Astrocyte of the cerebellum (primary cell): ENCODE measurements at regions not wholly inside any gene's neighbourhood (a gene's known extent, or its start where the extent isn't known, plus 50 kb on each side); places are given as distances from the start of the nearest gene placed in this dataset.

Source experiments
- DNase-seq: peaks from one replicate; pipeline ENCODE4 v3.0.0-alpha.2; 2011; ENCODE audit warnings: low read depth
- H3K4me3 ChIP-seq: 2 replicates; pipeline ENCODE4 v1.5.1; 2011; ENCODE audit warnings: mild to moderate bottlenecking, low read depth, low read length, moderate library complexity
- in situ Hi-C: cut with HindIII; loops from 2 replicates; pipeline ENCODE4 v1.10.0; 2017; ENCODE audit warnings: low sequenced_read_pairs
- TF ChIP-seq, protein P1 (sequence below): IDR thresholded peaks from 2 replicates; pipeline ENCODE4 v1.5.1; 2012; ENCODE audit warnings: low read length, low read depth, moderate library complexity, mild to moderate bottlenecking; ENCODE audit errors: missing control alignments

DNA sequence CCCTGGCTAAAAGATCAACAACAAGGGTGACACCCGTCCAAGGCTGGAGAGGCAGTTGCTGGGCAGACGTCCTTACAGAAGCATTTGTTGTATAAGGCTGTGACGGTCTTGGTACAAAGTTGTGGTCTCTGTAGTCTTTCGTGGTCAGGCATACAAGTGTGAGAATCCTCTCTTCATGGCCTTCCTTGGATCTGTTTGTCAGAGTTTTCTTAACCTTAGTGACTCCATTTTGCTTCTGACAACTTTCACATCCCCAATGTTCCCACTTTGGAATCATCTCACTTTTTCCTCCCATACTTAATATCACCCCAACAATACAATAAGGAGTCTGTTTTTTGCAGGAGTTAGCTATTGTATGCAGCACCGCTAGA is 72.7 kb upstream of the ZCCHC2 start:
- in situ Hi-C loops: no loop called here
- no peak overlapping the region for H3K4me3 ChIP-seq
- TF ChIP-seq, protein P1, sequence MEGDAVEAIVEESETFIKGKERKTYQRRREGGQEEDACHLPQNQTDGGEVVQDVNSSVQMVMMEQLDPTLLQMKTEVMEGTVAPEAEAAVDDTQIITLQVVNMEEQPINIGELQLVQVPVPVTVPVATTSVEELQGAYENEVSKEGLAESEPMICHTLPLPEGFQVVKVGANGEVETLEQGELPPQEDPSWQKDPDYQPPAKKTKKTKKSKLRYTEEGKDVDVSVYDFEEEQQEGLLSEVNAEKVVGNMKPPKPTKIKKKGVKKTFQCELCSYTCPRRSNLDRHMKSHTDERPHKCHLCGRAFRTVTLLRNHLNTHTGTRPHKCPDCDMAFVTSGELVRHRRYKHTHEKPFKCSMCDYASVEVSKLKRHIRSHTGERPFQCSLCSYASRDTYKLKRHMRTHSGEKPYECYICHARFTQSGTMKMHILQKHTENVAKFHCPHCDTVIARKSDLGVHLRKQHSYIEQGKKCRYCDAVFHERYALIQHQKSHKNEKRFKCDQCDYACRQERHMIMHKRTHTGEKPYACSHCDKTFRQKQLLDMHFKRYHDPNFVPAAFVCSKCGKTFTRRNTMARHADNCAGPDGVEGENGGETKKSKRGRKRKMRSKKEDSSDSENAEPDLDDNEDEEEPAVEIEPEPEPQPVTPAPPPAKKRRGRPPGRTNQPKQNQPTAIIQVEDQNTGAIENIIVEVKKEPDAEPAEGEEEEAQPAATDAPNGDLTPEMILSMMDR: no peak
- DNase-seq: no peak

DNA sequence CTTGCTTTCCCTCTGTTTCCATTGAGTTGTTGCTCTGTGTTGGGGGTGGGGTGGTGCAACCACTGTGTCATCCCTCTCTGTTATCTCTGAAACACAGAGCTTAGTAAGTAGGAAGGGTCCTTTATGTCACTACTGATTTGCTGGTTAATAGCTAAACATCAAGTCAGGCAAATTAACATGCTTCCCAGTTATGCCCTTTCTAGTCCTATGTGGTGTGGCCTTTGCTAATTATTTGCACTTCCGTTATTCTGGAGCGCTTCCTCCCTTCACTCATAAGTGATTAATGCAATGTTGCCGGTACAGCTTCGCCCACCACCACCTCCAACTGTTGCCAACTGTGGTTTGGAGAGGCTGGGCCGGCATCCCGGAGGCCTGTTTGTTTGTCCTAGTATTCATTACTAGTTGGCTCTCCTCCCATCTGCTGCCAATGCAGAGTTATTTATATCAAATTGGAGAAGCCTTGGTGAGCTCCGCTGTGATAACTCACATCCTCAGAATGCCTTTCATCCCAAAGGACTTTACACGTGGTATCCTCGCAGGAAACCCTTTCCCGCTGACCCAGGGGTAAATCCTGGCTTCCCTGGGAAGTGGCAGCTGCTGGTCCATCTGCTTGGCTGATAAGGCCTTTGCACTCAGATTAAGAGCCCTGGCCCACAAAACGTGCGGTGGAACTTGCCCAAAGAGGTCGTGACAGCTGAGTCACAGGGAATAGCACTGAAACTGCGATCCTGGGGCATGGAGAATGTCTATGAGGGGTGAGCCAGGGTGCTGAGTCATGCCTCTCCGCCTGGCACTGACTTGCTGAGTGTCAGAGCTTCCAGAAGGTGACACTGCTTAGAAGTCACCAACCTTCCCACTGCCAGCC is 72.0 kb upstream of the ZCCHC2 start:
- peak; percentile 60 for DNase-seq
- TF ChIP-seq, protein P1: no peak
- in situ Hi-C loops: no loop called here
- H3K4me3 ChIP-seq: no peak overlapping the region

DNA sequence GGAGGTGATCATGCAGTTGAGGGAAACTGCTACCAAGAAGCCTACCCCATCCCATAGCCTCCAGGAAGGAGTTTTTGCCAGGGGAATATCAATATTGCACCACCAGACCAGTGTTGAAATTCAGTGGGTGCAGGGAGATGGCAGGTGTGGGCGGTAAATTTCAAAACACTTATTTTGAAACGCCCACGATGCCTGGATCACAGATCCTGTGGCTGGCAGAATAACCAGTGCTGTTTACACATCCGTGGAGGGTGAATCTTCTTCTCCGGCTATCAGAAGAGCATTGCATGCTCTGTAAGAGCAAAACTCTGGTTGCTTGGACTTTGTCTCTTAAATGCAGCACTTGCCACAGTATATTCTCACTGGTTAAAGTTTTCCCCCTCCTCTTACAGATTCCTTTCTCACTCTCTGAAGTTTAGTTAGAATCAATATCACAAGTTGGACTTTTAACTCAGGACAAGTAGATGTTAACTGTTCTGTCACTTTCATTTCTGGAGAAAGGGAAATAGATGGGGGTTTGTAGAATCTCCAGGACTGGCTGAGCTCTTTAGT is 70.5 kb upstream of the ZCCHC2 start:
- TF ChIP-seq, protein P1: no peak
- in situ Hi-C loops: no loop called here
- no peak for DNase-seq
- H3K4me3 ChIP-seq: no peak overlapping the region

DNA sequence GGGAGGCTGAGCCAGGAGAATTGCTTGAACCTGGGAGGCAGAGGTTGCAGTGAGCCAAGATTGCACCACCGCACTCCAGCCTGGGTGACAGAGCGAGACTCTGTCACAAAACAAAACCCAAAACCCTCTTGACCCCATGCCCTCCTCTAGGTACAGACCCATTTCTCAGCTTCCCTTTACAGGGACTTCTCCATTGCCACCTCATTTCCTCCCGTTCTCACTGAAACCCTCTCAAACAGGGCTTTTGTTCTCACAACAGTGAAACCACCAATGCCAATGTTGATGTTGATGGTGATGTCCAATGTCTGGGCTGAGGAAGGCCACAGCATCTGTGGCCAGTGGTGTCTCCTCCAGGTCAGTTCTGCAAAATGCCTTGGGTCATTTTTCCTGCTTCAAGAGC is 69.0 kb upstream of the ZCCHC2 start:
- in situ Hi-C loops: no loop called here
- no peak for DNase-seq
- no peak overlapping the region for H3K4me3 ChIP-seq
- TF ChIP-seq, protein P1: no peak

DNA sequence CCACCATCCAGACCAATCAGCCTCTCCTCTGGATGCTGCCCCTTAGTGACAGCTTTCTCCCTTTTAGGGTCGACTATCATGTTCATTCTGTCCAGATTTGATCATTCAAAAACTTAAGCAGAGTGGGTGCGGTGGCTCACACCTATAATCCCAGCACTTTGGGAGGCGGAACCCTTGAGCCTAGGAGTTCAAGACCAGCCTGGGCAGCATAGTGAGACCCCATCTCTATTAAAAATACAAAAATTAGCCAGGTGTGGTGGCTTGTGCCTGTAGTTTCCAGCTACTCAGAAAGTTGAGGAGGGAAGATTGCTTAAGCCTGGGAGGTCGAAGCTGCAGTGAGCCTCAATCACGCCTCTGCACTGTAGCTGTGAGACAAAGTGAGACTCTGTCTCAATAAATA is 68.3 kb upstream of the ZCCHC2 start:
- no peak for DNase-seq
- in situ Hi-C loops: no loop called here
- TF ChIP-seq, protein P1: no peak
- no peak overlapping the region for H3K4me3 ChIP-seq

DNA sequence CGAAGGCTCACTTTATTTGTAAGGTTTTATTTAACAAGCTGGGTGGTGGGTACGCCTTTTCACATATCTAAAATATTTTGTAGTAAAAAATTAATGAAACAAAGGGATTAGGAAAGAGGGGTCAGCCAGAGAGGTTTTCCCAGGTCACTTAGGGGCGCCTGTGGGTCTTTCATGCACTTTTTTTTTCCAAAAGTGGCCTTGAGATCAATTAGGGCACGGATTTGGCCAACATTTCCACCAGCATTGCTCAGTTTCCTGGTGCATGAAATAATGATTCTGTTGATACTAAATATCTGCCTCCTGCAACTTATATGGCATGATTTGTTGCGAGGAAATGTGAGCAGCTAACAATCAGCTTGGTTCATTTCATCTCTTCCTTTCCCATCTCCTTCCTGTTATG is 67.6 kb upstream of the ZCCHC2 start:
- in situ Hi-C loops: no loop called here
- no peak for DNase-seq
- TF ChIP-seq, protein P1: no peak
- no peak overlapping the region for H3K4me3 ChIP-seq
